CD14-positive monocyte (primary cell): ENCODE measurements at regions not wholly inside any gene's neighbourhood (a gene's known extent, or its start where the extent isn't known, plus 50 kb on each side); places are given as distances from the start of the nearest gene placed in this dataset.

ENCODE experiments used
- DNase-seq, 3 donors: peaks; one replicate each; pipeline ENCODE4 v3.0.0-alpha.2; 2011 to 2022
- H2AFZ ChIP-seq: 2 replicates; pipeline ENCODE4 v1.6.0; 2012; ENCODE audit warnings: mild to moderate bottlenecking, low read depth, low read length, inconsistent platforms; ENCODE audit not compliant: insufficient read depth, poor library complexity, severe bottlenecking
- H3K27ac ChIP-seq, 2 donors: 1 replicate in 1 of 2; 2 replicates in 1 of 2; pipeline ENCODE4 v1.5.1; 2012 to 2013; ENCODE audit warnings: low read length in 2 of 2, control low read depth in 1 of 2, inconsistent platforms in 1 of 2, low read depth in 1 of 2, mild to moderate bottlenecking in 1 of 2
- H3K27me3 ChIP-seq, 2 donors: one replicate each; pipeline versions ENCODE4 v1.6.0 to v1.6.1; 2011 to 2013; ENCODE audit warnings: low read length in 2 of 2; ENCODE audit not compliant: control insufficient read depth in 2 of 2, insufficient read depth in 2 of 2
- H3K36me3 ChIP-seq, 2 donors: replicated peaks in 1 of 2; 1 replicate in 1 of 2; 2 replicates in 1 of 2; pipeline versions ENCODE4 v1.5.1 to v1.6.1; 2012 to 2013; ENCODE audit warnings: low read length in 2 of 2, control low read depth in 1 of 2, inconsistent platforms in 1 of 2, mild to moderate bottlenecking in 1 of 2; ENCODE audit not compliant: insufficient read depth in 2 of 2, control insufficient read depth in 1 of 2
- H3K4me1 ChIP-seq, 2 donors: 1 replicate in 1 of 2; 2 replicates in 1 of 2; pipeline versions ENCODE4 v1.5.1 to v1.6.1; 2012 to 2013; ENCODE audit warnings: low read length in 2 of 2, control low read depth in 1 of 2, inconsistent platforms in 1 of 2, mild to moderate bottlenecking in 1 of 2, moderate library complexity in 1 of 2; ENCODE audit not compliant: insufficient read depth in 2 of 2, control insufficient read depth in 1 of 2
- H3K4me2 ChIP-seq: replicated peaks from 2 replicates; pipeline ENCODE3; 2012; ENCODE audit warnings: low read length, moderate library complexity, mild to moderate bottlenecking; ENCODE audit not compliant: poor library complexity, severe bottlenecking; ENCODE audit errors: extremely low read depth
- H3K4me3 ChIP-seq, 3 experiments: fragments of 200-600 bp in 1 of 3; sonication (generic) in 1 of 3; replicated peaks in 1 of 3; 1 replicate in 2 of 3; 2 replicates in 1 of 3; pipeline ENCODE4 v1.5.1; 2011 to 2013; ENCODE audit warnings: low read length in 3 of 3, mild to moderate bottlenecking in 3 of 3, control low read depth in 2 of 3, low read depth in 2 of 3, inconsistent platforms in 1 of 3, moderate library complexity in 1 of 3
- H3K79me2 ChIP-seq: 2 replicates; pipeline ENCODE4 v1.6.0; 2012; ENCODE audit warnings: mild to moderate bottlenecking, control low read depth, inconsistent platforms, low read length, moderate library complexity; ENCODE audit not compliant: insufficient read depth
- H3K9ac ChIP-seq: 2 replicates; pipeline ENCODE4 v1.6.0; 2017; ENCODE audit warnings: low read length, mild to moderate bottlenecking; ENCODE audit not compliant: insufficient read depth, poor library complexity, severe bottlenecking
- H3K9me3 ChIP-seq, 2 donors: replicated peaks in 1 of 2; 1 replicate in 1 of 2; 2 replicates in 1 of 2; pipeline versions ENCODE4 v1.5.1 to v1.6.1; 2012 to 2013; ENCODE audit warnings: low read length in 2 of 2, control low read depth in 1 of 2; ENCODE audit not compliant: control insufficient read depth in 1 of 2, insufficient read depth in 1 of 2
- H4K20me1 ChIP-seq: 2 replicates; pipeline ENCODE4 v1.6.0; 2012; ENCODE audit warnings: mild to moderate bottlenecking, low read length, control low read depth, moderate library complexity; ENCODE audit not compliant: insufficient read depth
- H3K27ac Mint-ChIP-seq, 7 donors: one replicate each; pipeline ENCODE4 v1.8.0; 2020; ENCODE audit warnings: mild to moderate bottlenecking in 7 of 7, mixed read lengths in 7 of 7, moderate library complexity in 6 of 7, inconsistent platforms in 2 of 7
- H3K27me3 Mint-ChIP-seq, 3 donors: one replicate each; pipeline ENCODE4 v1.8.0; 2021 to 2022; ENCODE audit warnings: low read depth in 3 of 3, mild to moderate bottlenecking in 3 of 3, mixed read lengths in 3 of 3, moderate library complexity in 3 of 3, inconsistent platforms in 1 of 3
- H3K36me3 Mint-ChIP-seq, 2 donors: one replicate each; pipeline ENCODE4 v1.8.0; 2020; ENCODE audit warnings: mixed read lengths in 2 of 2, inconsistent platforms in 1 of 2, mild to moderate bottlenecking in 1 of 2
- H3K4me1 Mint-ChIP-seq: one replicate; pipeline ENCODE4 v1.8.0; 2020; ENCODE audit warnings: mild to moderate bottlenecking, mixed read lengths
- H3K4me3 Mint-ChIP-seq, 2 donors: one replicate each; pipeline ENCODE4 v1.8.0; 2020; ENCODE audit warnings: mild to moderate bottlenecking in 2 of 2, mixed read lengths in 2 of 2, moderate library complexity in 1 of 2
- H3K9me3 Mint-ChIP-seq, 7 donors: one replicate each; pipeline ENCODE4 v1.8.0; 2020 to 2022; ENCODE audit warnings: mixed read lengths in 7 of 7, mild to moderate bottlenecking in 6 of 7, moderate library complexity in 6 of 7, inconsistent platforms in 2 of 7
- CTCF ChIP-seq: fragments of 200-600 bp; IDR thresholded peaks from one replicate; pipeline ENCODE4 v1.8.0; 2022; ENCODE audit warnings: antibody characterized with exemption, mild to moderate bottlenecking
- WGBS: methylation state at CpG from one replicate; pipeline ENCODE4 v1.1.5; 2013; ENCODE audit warnings: missing lambda C conversion rate; ENCODE audit not compliant: insufficient coverage; 5-methylcytosine and 5-hydroxymethylcytosine counted together
- intact Hi-C, 2 donors: fragments of 100-400 bp; cut with micrococcal nuclease; formaldehyde crosslinking; loops; one replicate each; pipeline versions ENCODE4 v1.15.0 to v1.15.1; 2023

- Histone ChIP-seq H3K9me3 (no peaks in the 10 kb centered on the region), H3K36me3 (no peaks in the 10 kb centered on the region), H3K4me1 (peaks cover 11 to 12% of the 10 kb centered on the region in 2 donors), H3K79me2 (no peaks in the 10 kb centered on the region), H3K27ac (no peak overlapping the region), H3K4me3 (no peak overlapping the region), H3K27me3 (no peaks in the 10 kb centered on the region), H4K20me1 (no peaks in the 10 kb centered on the region), H3K9ac (no peak overlapping the region), H3K4me2 (no peak overlapping the region), H2AFZ (no peak overlapping the region)
- H3K9me3 Mint-ChIP-seq: peaks cover 0 to 2% (median 0%) of the 10 kb centered on the region in 7 donors
- H3K36me3 Mint-ChIP-seq: no peaks in the 10 kb centered on the region
- H3K27ac Mint-ChIP-seq: no peak overlapping the region
- peaks cover 14% of the 10 kb centered on the region for H3K4me1 Mint-ChIP-seq
- no CpG with 5 or more reads among the region's 4 CpGs for WGBS
- no peak overlapping the region for H3K4me3 Mint-ChIP-seq
- H3K27me3 Mint-ChIP-seq: peaks cover 0 to 6% (median 0%) of the 10 kb centered on the region in 3 donors
- no peak for TF ChIP-seq CTCF
- DNase-seq: no peak
- intact Hi-C loops: no loop called here
These were observed 53.0 kb upstream of the CA12 start for GRCh38 chr15:63434576-63435186.

DNA sequence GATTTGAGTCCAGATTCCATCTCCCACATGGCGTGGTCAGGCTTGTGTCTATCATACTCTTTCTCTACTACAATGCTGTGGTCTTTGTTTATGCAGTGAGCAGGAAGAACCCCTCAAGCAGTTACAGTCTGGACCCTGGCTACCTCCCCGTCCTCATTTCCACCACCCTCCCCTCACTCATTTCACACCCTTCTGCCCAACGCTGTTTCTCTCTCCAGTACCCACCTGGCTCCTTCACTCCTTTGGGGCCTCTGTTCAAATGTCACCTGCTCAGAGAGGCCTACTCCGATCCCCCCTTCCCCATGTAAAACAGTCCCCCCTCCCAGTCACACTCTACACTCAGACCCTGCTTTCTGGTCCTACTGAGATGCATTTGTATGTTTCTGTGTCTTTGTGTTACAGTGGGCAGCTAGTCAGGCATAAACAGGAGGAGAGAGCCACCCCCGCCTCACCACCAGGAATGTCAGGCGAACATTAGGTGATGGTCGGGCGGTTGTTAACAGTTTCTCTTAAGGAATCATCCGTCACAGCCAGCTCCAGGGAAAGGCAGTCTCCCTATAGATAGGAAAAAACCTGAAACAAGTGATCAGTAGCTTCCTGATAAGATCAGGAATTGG is 53.7 kb upstream of the CA12 start:
- no peak for TF ChIP-seq CTCF
- Mint-ChIP-seq H3K27ac (no peak overlapping the region), H3K4me1 (peaks cover 14% of the 10 kb centered on the region), H3K9me3 (peaks cover 0 to 2% (median 0%) of the 10 kb centered on the region in 7 donors), H3K36me3 (no peaks in the 10 kb centered on the region), H3K4me3 (no peak overlapping the region), H3K27me3 (peaks cover 0 to 6% (median 0%) of the 10 kb centered on the region in 3 donors)
- no peaks in the 10 kb centered on the region for H3K9me3 ChIP-seq
- peaks cover 11 to 12% of the 10 kb centered on the region in 2 donors for H3K4me1 ChIP-seq
- DNase-seq: no peak
- H4K20me1 ChIP-seq: no peaks in the 10 kb centered on the region
- H3K79me2 ChIP-seq: no peaks in the 10 kb centered on the region
- no peak overlapping the region for H3K4me3 ChIP-seq
- no peaks in the 10 kb centered on the region for H3K36me3 ChIP-seq
- no peak overlapping the region for H3K27ac ChIP-seq
- H2AFZ ChIP-seq: no peak overlapping the region
- 92% methylated on average over 2 of the region's 9 CpGs for WGBS
- intact Hi-C loops: no loop called here
- no peaks in the 10 kb centered on the region for H3K27me3 ChIP-seq
- no peak overlapping the region for H3K4me2 ChIP-seq
- no peak overlapping the region for H3K9ac ChIP-seq
